22Rv1 (cell line): ENCODE measurements at regions not wholly inside any gene's neighbourhood (a gene's known extent, or its start where the extent isn't known, plus 50 kb on each side); places are given as distances from the start of the nearest gene placed in this dataset.
A peak's percentile ranks its signal among the peaks of the same experiment; 100 is the strongest.

Source experiments
- H3K27ac ChIP-seq: fragments of 450-650 bp; 2 replicates; pipeline ENCODE4 v1.5.1; 2017
- CTCF ChIP-seq: fragments of 450-650 bp; IDR thresholded peaks from 2 replicates; pipeline ENCODE4 v1.5.1; 2017; ENCODE audit warnings: mild to moderate bottlenecking
- ZFX ChIP-seq: fragments of 450-650 bp; IDR thresholded peaks from 2 replicates; pipeline ENCODE4 v1.6.1; 2017; ENCODE audit warnings: antibody characterized with exemption, borderline replicate concordance

GRCh38 chr6:113331021-113331420, 526.1 kb upstream of the MARCKS start:
- TF ChIP-seq ZFX (no peak), CTCF (no peak)
- H3K27ac ChIP-seq = peak overlapping the region; percentile 65

DNA sequence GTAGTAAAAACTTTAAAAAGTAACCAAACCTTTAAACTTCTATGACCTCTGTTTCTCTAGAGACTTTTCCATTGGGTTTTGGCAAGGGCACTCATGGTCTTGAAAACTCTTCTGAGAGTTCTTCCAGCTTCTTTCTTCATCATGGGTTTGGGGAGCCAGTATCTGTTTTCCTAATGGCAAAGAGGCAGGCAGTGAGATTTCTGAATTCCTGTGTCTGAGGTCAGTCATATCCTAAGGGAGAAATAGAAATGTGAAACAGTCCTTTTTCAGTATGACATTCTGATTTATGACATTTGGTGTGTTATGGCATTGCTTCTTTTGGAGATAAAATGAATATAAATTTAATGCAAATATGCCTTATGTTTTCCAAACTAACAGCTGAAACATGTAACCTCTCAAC, 518.5 kb upstream of the MARCKS start:
- TF ChIP-seq CTCF (no peak), ZFX (no peak)
- H3K27ac ChIP-seq = no peak overlapping the region

- no peak overlapping the region for H3K27ac ChIP-seq
- TF ChIP-seq ZFX (no peak), CTCF (no peak)
These were observed 517.9 kb upstream of the MARCKS start for GRCh38 chr6:113339209-113339608.

DNA sequence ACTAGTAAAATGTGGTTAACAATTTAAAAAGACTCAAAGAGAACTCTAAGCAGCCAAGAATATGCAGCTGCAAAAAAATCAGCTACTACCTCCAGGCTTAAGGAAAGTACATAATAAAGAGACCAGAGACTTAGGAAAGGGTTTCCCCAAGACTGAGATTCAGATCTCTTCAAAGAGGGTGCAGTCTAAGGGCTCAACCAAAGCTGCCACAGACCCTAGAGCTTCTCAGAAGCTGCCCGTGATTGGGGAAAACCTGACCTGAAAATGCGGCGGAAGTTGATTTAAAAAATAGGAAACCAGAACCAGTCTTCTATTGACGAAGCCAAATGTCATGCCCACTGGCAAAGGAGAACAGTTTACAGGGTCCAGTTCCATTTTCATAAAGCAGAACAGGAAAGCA, 516.8 kb upstream of the MARCKS start:
- H3K27ac ChIP-seq = no peak overlapping the region
- TF ChIP-seq CTCF (no peak), ZFX (no peak)

- H3K27ac ChIP-seq = no peak overlapping the region
- TF ChIP-seq ZFX = no peak
- TF ChIP-seq CTCF = no peak
These were observed 513.2 kb upstream of the MARCKS start for GRCh38 chr6:113343940-113344339.

DNA sequence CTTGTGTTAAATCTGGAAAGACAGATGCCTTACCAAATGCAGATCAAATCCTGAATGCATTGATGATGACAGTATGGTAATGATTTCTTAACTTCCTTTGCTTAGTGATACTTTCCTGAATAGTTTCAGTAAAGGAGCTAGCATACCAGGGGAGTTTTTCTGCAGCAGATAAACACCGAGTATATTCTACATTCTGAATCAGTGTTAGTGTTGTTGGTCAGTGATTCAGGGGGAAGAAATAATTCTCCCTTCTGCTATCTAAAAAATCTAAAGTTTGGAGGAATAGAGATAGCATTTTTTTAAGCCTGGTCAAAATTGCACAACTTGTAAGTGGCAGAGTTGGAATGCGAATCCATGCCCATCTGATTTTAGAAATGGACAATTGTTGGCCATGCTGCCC, 512.2 kb upstream of the MARCKS start:
- H3K27ac ChIP-seq = no peak overlapping the region
- TF ChIP-seq ZFX (no peak), CTCF (no peak)

- H3K27ac ChIP-seq = no peak overlapping the region
- TF ChIP-seq ZFX (no peak), CTCF (no peak)
These were observed 509.7 kb upstream of the MARCKS start for GRCh38 chr6:113347436-113347835.
